ENCODE measurements at regions not wholly inside any gene's neighbourhood (a gene's known extent, or its start where the extent isn't known, plus 50 kb on each side); places are given as distances from the start of the nearest gene placed in this dataset.

- no peak for ATAC-seq
- H3K4me1 ChIP-seq = no peaks in the 10 kb centered on the region
- 100% methylated on average over 1 of the region's 1 CpG for WGBS, 2 donors (ENCODE audit: low coverage in 1 of 2)
- H3K36me3 ChIP-seq = no peaks in the 10 kb centered on the region
- TF ChIP-seq CTCF (IDR thresholded peaks at IDR 0.05) (no peak), POLR2AphosphoS5 (IDR thresholded peaks at IDR 0.05) (no peak), EP300 (IDR thresholded peaks at IDR 0.05) (no peak), POLR2A (IDR thresholded peaks at IDR 0.05) (no peak)
- H3K4me3 ChIP-seq = no peak overlapping the region
- no peaks in the 10 kb centered on the region for H3K9me3 ChIP-seq
- no peak overlapping the region for H3K27ac ChIP-seq
- H3K27me3 ChIP-seq = no peaks in the 10 kb centered on the region
Measured at GRCh38 chr9:90310521-90310876, 332.1 kb downstream of the DIRAS2 start.

- Histone ChIP-seq H3K4me3 (no peak overlapping the region), H3K9me3 (no peaks in the 10 kb centered on the region), H3K27me3 (peaks cover 6% of the 10 kb centered on the region), H3K36me3 (no peaks in the 10 kb centered on the region), H3K27ac (no peak overlapping the region), H3K4me1 (no peaks in the 10 kb centered on the region)
- WGBS, 2 donors (ENCODE audit: low coverage in 1 of 2) = 82 to 87% methylated on average over 7 of the region's 7 CpGs
- TF ChIP-seq EP300 (IDR thresholded peaks at IDR 0.05) (no peak), CTCF (IDR thresholded peaks at IDR 0.05) (no peak), POLR2A (IDR thresholded peaks at IDR 0.05) (no peak), POLR2AphosphoS5 (IDR thresholded peaks at IDR 0.05) (no peak)
- no peak for ATAC-seq
Measured at GRCh38 chr9:90311811-90312210, 330.8 kb downstream of the DIRAS2 start.

- no peaks in the 10 kb centered on the region for H3K36me3 ChIP-seq
- H3K9me3 ChIP-seq = no peaks in the 10 kb centered on the region
- no peak for TF ChIP-seq CTCF (IDR thresholded peaks at IDR 0.05)
- no peak for ATAC-seq
- no peak overlapping the region for H3K4me3 ChIP-seq
- H3K27me3 ChIP-seq = peaks cover 4% of the 10 kb centered on the region
- no peak overlapping the region for H3K27ac ChIP-seq
- WGBS, 2 donors (ENCODE audit: low coverage in 1 of 2) = 0 to 25% methylated on average over 1 of the region's 1 CpG
- H3K4me1 ChIP-seq = no peaks in the 10 kb centered on the region
Measured at GRCh38 chr9:90322296-90322695, 320.3 kb downstream of the DIRAS2 start.

GRCh38 chr9:90325913-90326653 lies 316.5 kb downstream of the DIRAS2 start:
- Histone ChIP-seq H3K4me1 (no peaks in the 10 kb centered on the region), H3K4me3 (no peak overlapping the region), H3K27me3 (no peaks in the 10 kb centered on the region), H3K9me3 (no peaks in the 10 kb centered on the region), H3K36me3 (no peaks in the 10 kb centered on the region), H3K27ac (no peak overlapping the region)
- no peak for TF ChIP-seq CTCF (IDR thresholded peaks at IDR 0.05)
- TF ChIP-seq POLR2A (IDR thresholded peaks at IDR 0.05) = no peak
- TF ChIP-seq EP300 (IDR thresholded peaks at IDR 0.05) = no peak
- no peak for TF ChIP-seq POLR2AphosphoS5 (IDR thresholded peaks at IDR 0.05)
- 48 to 68% methylated on average over 3 to 6 of the region's 6 CpGs for WGBS, 2 donors (ENCODE audit: low coverage in 1 of 2)
- no peak for ATAC-seq

- WGBS, 2 donors (ENCODE audit: low coverage in 1 of 2) = 70 to 81% methylated on average over 3 of the region's 3 CpGs
- no peak for ATAC-seq
Measured at GRCh38 chr9:90330231-90330630, 312.4 kb downstream of the DIRAS2 start.

More at GRCh38 chr9:90330231-90330630, 312.4 kb downstream of the DIRAS2 start:
- H3K4me1 ChIP-seq = no peaks in the 10 kb centered on the region
- no peak overlapping the region for H3K27ac ChIP-seq
- no peaks in the 10 kb centered on the region for H3K36me3 ChIP-seq
- no peaks in the 10 kb centered on the region for H3K27me3 ChIP-seq
- H3K9me3 ChIP-seq = no peaks in the 10 kb centered on the region
- no peak overlapping the region for H3K4me3 ChIP-seq
- TF ChIP-seq POLR2AphosphoS5 (IDR thresholded peaks at IDR 0.05) (no peak), POLR2A (IDR thresholded peaks at IDR 0.05) (no peak), EP300 (IDR thresholded peaks at IDR 0.05) (no peak), CTCF (IDR thresholded peaks at IDR 0.05) (no peak)

All from gastroesophageal sphincter (tissue), 4 donors.